ENCODE measurements at regions not wholly inside any gene's neighbourhood (a gene's known extent, or its start where the extent isn't known, plus 50 kb on each side); places are given as distances from the start of the nearest gene placed in this dataset.

- 90 to 98% (median 93%) methylated on average over 6 of the region's 6 CpGs for WGBS, 5 donors
- H3K27me3 ChIP-seq (replicated peaks in 1 of 7), result no peaks in the 10 kb centered on the region
- intact Hi-C loops (cut with DNase I; ENCODE audit: low total_unique reads), result no loop called here
Measured at GRCh38 chr3:56909349-56909748, 107.6 kb upstream of the ARHGEF3 start.

GRCh38 chr3:56908004-56908403 is 106.3 kb upstream of the ARHGEF3 start:
- WGBS, 5 donors, result 72 to 88% (median 75%) methylated on average over 5 of the region's 5 CpGs
- Histone ChIP-seq H3K9me3 (no peaks in the 10 kb centered on the region), H3K4me3 (no peak overlapping the region), H3K36me3 (no peaks in the 10 kb centered on the region), H3K4me1 (no peaks in the 10 kb centered on the region), H3K27me3 (replicated peaks in 1 of 7) (no peaks in the 10 kb centered on the region), H3K27ac (no peak overlapping the region)
- DNase-seq, result no peak
- intact Hi-C loops (cut with DNase I; ENCODE audit: low total_unique reads), result no loop called here
- TF ChIP-seq POLR2A (IDR thresholded peaks at IDR 0.05), result no peak
- TF ChIP-seq CTCF (IDR thresholded peaks at IDR 0.05 in 8 of 11, conservative IDR thresholded peaks at IDR 0.05 in 3 of 11), result no peak

More at GRCh38 chr3:56909349-56909748, 107.6 kb upstream of the ARHGEF3 start:
- Histone ChIP-seq H3K27ac (no peak overlapping the region), H3K4me3 (no peak overlapping the region), H3K4me1 (peaks cover 0 to 3% (median 0%) of the 10 kb centered on the region in 6 donors), H3K36me3 (no peaks in the 10 kb centered on the region), H3K9me3 (no peaks in the 10 kb centered on the region)
- TF ChIP-seq CTCF (IDR thresholded peaks at IDR 0.05 in 8 of 11, conservative IDR thresholded peaks at IDR 0.05 in 3 of 11) (no peak), POLR2AphosphoS5 (IDR thresholded peaks at IDR 0.05) (no peak), POLR2A (IDR thresholded peaks at IDR 0.05) (no peak)
- DNase-seq, result no peak

GRCh38 chr3:56904552-56905215 is 102.9 kb upstream of the ARHGEF3 start:
- Histone ChIP-seq H3K36me3 (no peaks in the 10 kb centered on the region), H3K4me1 (peaks cover 0 to 6% (median 2%) of the 10 kb centered on the region in 6 donors), H3K4me3 (no peak overlapping the region), H3K9me3 (no peaks in the 10 kb centered on the region), H3K27ac (no peak overlapping the region), H3K27me3 (replicated peaks in 1 of 7) (no peaks in the 10 kb centered on the region)
- no peak for DNase-seq
- intact Hi-C loops (cut with DNase I; ENCODE audit: low total_unique reads), result no loop called here
- WGBS, 5 donors, result 77 to 85% (median 82%) methylated on average over 6 of the region's 6 CpGs
- TF ChIP-seq POLR2AphosphoS5 (IDR thresholded peaks at IDR 0.05), result no peak
- TF ChIP-seq POLR2A (IDR thresholded peaks at IDR 0.05), result no peak

- Histone ChIP-seq H3K36me3 (no peaks in the 10 kb centered on the region), H3K27me3 (replicated peaks in 1 of 7) (no peaks in the 10 kb centered on the region), H3K4me1 (peaks cover 0 to 9% (median 2%) of the 10 kb centered on the region in 6 donors), H3K4me3 (no peak overlapping the region), H3K27ac (no peak overlapping the region), H3K9me3 (no peaks in the 10 kb centered on the region)
- intact Hi-C loops (cut with DNase I; ENCODE audit: low total_unique reads), result no loop called here
- no peak for DNase-seq
- WGBS, 5 donors, result 92 to 100% (median 94%) methylated on average over 1 of the region's 1 CpG
- TF ChIP-seq POLR2AphosphoS5 (IDR thresholded peaks at IDR 0.05) (no peak), CTCF (IDR thresholded peaks at IDR 0.05 in 8 of 11, conservative IDR thresholded peaks at IDR 0.05 in 3 of 11) (no peak), POLR2A (IDR thresholded peaks at IDR 0.05) (no peak)
Measured at GRCh38 chr3:56903231-56903782, 101.6 kb upstream of the ARHGEF3 start.

Measured in spleen (tissue), 11 donors.